ENCODE measurements at regions not wholly inside any gene's neighbourhood (a gene's known extent, or its start where the extent isn't known, plus 50 kb on each side); places are given as distances from the start of the nearest gene placed in this dataset.

DNA sequence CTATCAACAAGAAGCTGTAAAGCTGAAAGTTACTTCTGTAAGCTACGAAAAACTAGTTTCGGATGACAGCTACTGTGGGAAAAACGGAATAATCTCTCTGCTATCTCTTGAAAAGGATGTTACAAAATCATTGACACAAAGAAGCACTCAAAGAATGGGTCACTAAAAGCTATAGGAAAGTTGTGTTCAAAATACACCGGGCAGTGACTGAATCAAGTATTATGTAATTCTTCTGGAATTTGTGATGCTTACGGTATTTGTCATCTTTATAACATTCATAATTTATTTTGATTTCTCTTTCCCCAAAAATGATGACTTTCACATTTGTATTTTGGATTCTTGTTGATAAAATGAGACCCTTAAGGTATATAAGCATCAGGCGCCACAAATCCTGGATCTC is 112.1 kb upstream of the KLF6 start:
- TF ChIP-seq, protein P1, sequence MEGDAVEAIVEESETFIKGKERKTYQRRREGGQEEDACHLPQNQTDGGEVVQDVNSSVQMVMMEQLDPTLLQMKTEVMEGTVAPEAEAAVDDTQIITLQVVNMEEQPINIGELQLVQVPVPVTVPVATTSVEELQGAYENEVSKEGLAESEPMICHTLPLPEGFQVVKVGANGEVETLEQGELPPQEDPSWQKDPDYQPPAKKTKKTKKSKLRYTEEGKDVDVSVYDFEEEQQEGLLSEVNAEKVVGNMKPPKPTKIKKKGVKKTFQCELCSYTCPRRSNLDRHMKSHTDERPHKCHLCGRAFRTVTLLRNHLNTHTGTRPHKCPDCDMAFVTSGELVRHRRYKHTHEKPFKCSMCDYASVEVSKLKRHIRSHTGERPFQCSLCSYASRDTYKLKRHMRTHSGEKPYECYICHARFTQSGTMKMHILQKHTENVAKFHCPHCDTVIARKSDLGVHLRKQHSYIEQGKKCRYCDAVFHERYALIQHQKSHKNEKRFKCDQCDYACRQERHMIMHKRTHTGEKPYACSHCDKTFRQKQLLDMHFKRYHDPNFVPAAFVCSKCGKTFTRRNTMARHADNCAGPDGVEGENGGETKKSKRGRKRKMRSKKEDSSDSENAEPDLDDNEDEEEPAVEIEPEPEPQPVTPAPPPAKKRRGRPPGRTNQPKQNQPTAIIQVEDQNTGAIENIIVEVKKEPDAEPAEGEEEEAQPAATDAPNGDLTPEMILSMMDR (conservative IDR thresholded peaks at IDR 0.05; ENCODE audit: low read depth, low read length), result no peak
- H3K4me3 ChIP-seq (ENCODE audit: low read depth, low read length), result no peak overlapping the region
- peak; percentile 79 for DNase-seq (ENCODE audit: low read depth)

DNA sequence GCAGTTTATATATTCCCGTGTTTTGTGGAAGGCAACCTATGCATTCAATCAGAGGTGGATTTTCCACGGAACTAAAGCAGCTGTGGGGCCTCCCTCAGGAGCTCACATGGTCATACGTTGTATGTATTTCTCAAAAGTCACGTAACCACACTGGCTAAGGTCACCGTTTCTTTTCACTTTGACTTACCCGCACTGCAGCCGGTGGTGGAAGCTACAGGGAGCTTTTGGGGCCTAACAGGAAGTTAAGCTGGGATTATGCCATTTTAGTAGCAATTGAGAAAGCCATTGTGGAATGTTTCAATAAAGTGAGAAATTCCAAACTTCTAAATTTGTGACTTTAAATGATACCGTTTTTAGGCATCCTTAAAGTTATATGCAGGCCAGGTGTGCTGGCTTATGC is 111.2 kb upstream of the KLF6 start:
- no peak overlapping the region for H3K4me3 ChIP-seq (ENCODE audit: low read depth, low read length)
- TF ChIP-seq, protein P1 (conservative IDR thresholded peaks at IDR 0.05; ENCODE audit: low read depth, low read length), result no peak
- DNase-seq (ENCODE audit: low read depth), result no peak

DNA sequence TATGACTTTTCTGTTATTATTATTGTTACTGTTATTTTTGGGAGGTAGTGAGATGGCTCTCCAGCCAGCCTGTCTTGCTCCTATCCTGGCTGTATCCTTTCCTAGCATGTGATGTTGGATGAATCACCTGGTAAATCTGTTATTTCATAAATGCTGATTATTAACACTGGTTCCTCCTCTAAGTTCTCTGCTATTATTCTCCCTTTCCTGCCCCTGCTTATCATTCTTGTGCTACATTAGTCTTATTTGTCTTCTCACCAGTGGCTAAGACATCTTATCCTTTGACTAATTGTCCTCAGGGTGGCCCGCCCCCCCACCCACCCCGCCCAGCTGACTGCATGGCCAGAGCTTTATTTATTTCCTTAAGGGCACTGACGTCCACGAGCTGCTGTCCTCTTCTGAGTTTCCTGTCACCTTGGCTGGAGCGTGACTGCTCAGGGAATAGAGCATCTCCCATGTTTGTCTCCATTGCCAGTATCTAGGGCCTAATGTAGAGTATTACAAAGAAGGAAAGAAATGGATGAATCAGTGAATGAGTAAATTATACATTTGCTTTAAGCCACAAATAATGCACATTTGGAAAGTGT is 110.1 kb upstream of the KLF6 start:
- DNase-seq (ENCODE audit: low read depth), result peak; percentile 63
- H3K4me3 ChIP-seq (ENCODE audit: low read depth, low read length), result no peak overlapping the region
- TF ChIP-seq, protein P1 (conservative IDR thresholded peaks at IDR 0.05; ENCODE audit: low read depth, low read length), result no peak

DNA sequence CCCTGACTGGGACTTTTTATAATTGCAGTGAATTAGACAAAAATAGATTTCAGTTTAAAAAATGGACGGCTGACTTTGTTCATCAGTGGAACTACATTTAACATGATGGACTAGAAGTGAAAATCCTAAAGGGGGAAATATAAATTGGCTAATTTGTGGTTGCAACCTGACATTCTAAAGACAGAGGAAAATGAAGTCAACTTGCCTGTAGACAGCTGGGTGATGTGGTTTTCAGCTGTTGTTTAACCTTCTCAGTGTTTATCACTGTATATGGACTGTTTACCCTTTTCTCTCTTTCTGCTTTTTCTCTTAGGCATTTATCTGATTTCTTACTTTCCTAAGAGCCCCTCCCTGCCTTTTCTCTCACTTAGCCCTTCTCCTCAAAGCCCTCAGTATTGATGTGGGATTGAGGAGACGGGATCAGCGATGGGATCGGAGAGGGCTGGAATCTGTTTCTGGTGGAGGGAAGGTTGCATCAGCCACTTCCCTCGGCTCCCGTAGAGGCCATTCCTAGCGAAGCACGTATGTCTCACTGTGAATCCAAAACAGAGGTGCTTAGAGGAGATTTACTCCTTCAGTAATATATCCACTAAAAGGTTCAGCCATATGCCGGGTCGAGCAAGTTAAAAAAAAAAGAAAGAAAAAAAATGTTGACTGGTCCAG is 109.0 kb upstream of the KLF6 start:
- TF ChIP-seq, protein P1 (conservative IDR thresholded peaks at IDR 0.05; ENCODE audit: low read depth, low read length), result no peak
- no peak overlapping the region for H3K4me3 ChIP-seq (ENCODE audit: low read depth, low read length)
- DNase-seq (ENCODE audit: low read depth), result peak; percentile 39

DNA sequence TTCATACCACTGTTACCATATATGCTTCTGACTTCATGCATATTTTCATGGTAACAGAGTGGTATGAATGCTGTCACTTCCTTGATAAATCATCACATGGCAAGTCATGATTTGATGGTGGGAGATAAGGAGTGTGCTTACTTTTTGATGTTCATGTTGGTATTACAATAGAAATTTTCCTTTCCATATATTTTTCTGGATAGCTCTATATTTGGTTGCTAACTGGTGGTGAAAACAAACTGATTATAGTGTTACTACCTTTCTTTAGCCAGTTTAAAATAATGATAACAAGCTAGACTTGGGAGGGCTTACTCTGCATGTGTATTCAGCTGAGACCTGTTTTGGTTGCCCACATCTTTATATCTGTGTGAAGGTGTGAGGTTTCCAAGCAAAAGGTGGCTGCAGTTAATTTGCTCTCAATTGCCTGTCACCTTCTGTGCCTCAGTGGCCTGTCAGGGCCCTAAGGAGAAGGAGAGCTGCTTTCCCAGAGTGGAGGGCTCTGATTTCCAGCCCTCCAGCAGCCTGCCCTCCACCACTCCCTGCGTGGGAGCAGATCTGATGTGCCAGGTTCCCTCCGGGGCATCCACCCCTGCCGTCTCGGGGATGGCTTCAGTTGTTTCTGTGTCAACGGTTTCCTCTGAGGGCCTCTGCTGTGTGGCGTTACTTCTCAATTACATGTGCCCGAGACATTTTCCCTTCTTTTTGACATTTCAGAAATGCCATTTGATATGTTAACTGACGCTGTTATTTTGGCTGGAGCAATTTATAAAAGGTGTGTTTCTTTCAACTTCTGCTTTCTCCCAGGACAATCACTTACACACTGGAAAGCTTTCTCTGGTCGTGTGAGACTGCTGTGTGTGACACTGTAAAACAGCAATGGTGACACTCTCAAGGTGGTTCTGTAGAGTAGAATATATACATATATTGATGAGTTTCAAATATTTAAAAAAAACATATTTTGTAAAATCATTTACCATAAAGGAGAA is 107.7 kb upstream of the KLF6 start:
- DNase-seq (ENCODE audit: low read depth), result peak; percentile 60
- no peak overlapping the region for H3K4me3 ChIP-seq (ENCODE audit: low read depth, low read length)
- TF ChIP-seq, protein P1 (conservative IDR thresholded peaks at IDR 0.05; ENCODE audit: low read depth, low read length), result no peak

DNA sequence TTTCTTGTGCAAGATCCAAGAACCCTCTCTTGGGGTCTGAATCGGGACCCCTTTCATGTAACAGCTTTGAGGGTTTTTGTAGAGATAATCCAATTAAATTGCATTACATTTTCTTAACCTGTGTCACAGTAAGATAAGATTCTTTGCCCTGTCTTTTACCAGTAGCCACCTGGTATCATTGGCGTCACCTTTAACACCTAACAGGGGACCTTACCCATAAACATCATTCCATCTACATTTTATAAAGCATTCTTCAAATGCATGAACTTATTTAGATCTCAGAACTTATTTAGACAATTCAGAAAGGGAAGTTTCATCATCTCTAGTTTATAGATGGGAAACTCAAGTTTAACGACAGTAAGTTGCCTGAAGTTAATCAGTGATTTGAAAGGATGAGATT is 106.4 kb upstream of the KLF6 start:
- no peak overlapping the region for H3K4me3 ChIP-seq (ENCODE audit: low read depth, low read length)
- TF ChIP-seq, protein P1 (conservative IDR thresholded peaks at IDR 0.05; ENCODE audit: low read depth, low read length), result no peak
- DNase-seq (ENCODE audit: low read depth), result no peak
